ENCODE measurements at regions not wholly inside any gene's neighbourhood (a gene's known extent, or its start where the extent isn't known, plus 50 kb on each side); places are given as distances from the start of the nearest gene placed in this dataset.
"Not testable (repeated sequence)": the region's sequence is repeated elsewhere in the genome, so short reads cannot be mapped to it uniquely, and the experiment has no call there.

DNA sequence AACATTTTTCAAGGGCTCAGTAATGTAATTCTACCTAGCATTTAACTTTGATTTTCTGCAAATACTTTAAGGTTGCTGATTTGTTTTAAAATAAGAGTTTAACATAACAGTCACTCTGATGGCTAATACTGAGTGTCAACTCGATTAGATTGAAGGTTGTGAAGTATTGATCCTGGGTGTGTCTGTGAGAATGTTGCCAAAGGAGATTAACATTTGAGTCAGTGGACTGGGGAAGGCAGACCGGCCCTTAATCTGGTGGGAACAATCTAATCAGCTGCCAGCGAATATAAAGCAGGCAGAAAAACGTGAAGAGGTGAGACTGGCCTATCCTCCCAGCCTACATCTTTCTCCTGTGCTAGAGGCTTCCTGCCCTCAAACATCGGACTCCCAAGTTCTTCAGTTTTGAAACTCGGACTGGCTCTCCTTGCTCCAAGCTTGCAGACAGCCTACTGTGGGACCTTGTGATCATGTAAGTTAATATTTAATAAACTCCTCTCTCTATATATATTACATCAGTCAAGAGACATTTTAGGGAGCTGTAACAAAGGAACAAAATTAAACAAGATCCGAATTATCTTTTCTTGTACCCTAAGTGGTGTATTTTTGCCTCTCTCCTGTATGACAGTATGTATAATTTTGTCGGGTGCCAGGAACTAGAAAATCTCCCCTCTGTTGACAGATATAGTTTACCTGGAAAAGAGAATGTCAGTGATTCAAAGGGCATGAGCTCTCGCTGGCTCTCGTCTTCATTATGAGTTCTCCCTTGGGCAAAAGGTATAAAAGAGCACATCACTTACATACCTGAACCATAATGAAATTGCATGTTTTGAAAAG is 576.1 kb downstream of the LRRC70 start:
- ATAC-seq (no peak), DNase-seq (ENCODE audit: low spot score) (no peak)
- intact Hi-C loops (cut with DNase I): no loop called here

DNA sequence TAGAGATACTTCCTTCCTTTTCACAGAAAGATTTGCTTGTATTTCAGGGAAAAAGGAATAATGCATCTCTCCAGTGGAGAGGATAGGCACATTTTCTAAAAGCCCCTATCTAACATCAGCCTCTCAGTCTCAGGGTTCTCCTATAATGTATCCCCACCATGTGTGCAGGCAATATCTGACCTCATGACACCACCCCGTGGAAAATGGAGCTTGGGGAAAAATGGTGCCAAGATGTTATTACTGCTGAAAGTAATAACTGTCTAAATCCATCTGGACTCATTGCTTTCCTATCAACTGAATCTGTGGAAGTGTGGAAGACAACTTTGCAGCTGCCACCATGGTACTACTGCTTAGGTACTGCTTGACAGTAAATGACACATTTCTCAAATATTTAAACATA is 574.3 kb downstream of the LRRC70 start:
- intact Hi-C loops (cut with DNase I): no loop called here
- ATAC-seq (no peak), DNase-seq (ENCODE audit: low spot score) (no peak)

DNA sequence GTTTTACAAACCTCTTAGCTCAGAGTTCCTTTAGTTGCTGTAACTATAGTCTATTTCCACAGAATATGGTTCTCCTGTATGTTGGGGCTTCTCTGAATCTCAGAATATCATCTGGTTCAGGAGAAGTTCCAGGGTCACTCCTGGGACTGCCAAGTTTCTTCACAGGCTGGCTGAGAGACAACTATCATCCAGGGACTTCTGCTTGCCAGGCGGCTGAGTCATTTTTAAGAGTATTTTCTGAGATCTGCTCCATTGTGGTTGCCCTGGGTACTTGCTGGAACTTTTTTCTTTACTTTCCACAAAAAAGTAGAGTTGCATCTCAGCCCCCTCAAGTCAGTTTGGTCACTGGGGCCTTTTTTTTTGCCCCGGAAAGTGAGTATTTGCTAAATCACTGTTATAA is 566.5 kb downstream of the LRRC70 start:
- ATAC-seq: peak; percentile 70

DNA sequence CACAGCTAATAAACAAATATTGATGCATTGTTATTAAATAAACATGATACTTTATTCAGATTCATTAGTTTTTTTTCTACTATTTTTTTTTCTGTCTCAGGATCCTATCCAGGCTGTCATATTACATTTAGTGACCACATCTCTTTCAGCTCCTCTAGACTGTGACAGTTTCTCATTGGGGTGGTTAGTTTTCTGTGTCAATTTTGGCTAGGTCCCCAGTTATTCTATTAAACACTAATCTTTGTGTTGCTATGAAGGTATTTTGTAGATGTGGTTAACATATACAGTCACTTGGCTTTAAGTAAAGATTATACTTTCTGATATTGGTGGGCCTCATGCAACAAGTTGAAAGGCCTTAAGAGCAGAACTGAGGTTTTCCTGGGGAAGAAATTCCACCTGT is 563.0 kb downstream of the LRRC70 start:
- ATAC-seq (no peak), DNase-seq (ENCODE audit: low spot score) (no peak)
- intact Hi-C loops (cut with DNase I): no loop called here

More for the DNA sequence above, 566.5 kb downstream of the LRRC70 start:
- intact Hi-C loops (cut with DNase I): no loop called here
- DNase-seq (ENCODE audit: low spot score): no peak

DNA sequence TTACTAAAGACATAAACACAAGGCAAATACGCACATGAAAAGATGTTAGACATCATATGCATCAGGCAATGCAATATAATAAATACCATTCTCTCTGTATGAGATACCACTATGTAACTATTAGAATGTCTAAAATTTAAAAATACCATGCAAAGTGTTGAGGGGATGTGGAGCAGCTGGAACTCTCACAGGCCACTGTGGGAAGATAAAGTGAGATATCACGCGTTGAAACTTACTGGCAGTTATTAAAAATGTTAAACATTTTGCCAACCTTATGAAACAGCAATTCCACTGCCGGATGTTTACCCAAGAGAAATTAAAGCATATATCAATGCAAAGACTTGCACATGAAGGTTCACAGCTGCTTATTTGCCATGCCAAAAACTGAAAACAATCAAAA is 556.7 kb downstream of the LRRC70 start:
- intact Hi-C loops (cut with DNase I): loop anchor here (5.0 kb wide), 1 partner anchor 1218 kb away; no protein-coding TSS in a partner anchor
- ATAC-seq: no peak
- no peak for DNase-seq (ENCODE audit: low spot score)

DNA sequence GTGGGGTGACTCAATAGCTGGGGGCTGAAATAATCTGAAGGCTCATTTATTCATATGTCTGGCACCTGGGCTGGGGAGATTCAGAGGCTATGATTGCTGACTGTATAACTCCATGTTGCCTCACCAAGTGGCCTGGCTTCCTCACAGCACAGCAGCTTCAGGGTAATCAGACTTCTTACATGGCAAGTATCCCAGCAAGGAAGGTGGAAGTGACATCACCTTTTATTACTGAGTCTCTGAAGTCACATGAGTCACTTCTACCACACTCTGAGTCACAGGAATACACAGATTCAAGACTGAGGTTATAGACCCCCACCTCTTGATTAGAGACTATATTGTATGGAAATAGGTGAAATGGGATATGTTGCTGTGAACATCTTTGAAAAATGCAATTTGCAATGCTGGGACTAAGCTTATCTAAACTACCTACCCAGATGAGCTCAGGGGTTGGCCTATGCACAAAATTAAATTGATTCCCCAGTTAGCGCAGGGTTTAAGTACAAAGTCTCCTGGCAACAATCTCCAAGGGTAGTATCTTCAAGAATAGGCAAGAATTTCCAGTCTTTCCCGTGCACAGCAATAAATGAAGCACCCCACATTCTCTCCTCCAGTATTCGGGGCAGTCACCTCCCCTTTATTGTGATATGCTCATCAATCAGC is 553.1 kb downstream of the LRRC70 start:
- DNase-seq (ENCODE audit: low spot score) (no peak), ATAC-seq (no peak)
- intact Hi-C loops (cut with DNase I): no loop called here

DNA sequence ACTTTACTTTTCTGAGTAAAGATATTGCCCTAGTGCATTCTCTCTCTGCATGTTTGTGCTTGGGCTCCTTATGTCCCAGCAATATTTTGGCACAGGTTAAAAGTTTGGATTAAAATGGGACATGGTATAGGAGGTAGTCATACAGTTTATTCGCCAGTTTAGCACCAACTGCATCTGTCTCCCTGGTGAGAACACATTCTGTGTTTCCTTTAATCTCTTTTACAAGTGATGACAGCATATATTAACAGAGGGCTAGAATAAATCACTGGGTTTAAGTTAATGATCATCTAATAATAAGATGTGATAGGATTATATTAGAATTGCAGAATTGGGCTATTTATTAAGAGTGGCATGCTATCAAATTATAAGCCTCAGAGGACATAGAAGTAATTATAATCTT is 550.1 kb downstream of the LRRC70 start:
- no peak for ATAC-seq
- intact Hi-C loops (cut with DNase I): no loop called here
- no peak for DNase-seq (ENCODE audit: low spot score)

DNA sequence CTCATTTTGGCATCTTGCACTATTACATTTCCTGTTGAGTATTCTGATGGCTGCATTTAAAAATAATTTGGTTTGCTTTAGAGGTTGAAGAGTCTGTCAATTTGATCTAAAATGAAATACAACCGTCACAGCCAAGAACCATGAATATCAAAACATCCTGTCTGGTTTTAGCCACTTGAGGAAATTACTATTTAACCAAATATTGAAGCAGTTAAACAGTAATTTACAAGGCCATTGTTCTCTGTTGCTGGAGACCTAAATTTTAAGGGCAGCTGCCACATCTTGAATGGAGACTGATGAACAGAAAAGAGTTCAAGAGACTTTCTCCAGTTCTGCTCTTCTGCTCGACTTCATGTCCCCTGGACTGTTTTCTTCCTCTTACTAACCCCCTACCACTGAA is 549.4 kb downstream of the LRRC70 start:
- intact Hi-C loops (cut with DNase I): no loop called here
- ATAC-seq (no peak), DNase-seq (ENCODE audit: low spot score) (no peak)

DNA sequence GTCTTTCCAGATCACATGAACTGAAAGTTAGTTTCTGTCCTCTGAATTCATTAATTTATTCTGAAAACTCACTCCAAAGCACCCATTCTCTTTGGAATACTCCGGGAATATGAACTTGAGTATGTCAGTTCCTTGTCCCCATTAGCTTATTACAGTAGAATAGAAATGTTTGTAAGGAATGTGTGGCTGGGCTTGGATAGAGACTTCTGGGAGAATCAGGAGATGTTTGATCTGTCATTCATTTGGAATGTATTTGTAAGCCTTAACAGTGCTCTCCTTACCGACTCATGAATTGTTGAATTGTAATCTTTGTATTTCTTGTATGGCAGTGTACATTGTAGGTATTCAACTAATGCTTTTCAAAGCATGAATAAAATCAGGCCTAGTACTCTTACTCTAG is 548.4 kb downstream of the LRRC70 start:
- intact Hi-C loops (cut with DNase I): no loop called here
- ATAC-seq (no peak), DNase-seq (ENCODE audit: low spot score) (no peak)

DNA sequence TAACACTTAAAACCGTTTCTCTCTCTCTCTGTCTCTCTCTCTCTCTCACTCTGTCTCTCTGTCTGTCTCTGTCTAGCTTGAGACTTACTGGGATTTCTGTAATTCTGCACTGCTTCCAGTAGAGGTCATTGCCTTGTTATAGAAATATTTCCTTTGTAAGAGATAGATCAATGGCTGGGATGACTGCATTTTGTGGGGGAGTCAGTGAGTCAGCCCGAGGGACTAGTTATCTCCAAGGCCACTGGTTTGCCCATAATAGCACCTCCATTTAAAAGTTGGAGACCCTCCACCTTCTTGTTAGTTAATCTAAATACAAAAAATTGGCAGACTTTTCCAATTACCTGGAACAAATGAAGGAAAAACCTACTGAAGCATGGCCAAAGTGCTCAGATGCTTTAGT is 547.2 kb downstream of the LRRC70 start:
- DNase-seq (ENCODE audit: low spot score) (no peak), ATAC-seq (no peak)
- intact Hi-C loops (cut with DNase I): no loop called here

DNA sequence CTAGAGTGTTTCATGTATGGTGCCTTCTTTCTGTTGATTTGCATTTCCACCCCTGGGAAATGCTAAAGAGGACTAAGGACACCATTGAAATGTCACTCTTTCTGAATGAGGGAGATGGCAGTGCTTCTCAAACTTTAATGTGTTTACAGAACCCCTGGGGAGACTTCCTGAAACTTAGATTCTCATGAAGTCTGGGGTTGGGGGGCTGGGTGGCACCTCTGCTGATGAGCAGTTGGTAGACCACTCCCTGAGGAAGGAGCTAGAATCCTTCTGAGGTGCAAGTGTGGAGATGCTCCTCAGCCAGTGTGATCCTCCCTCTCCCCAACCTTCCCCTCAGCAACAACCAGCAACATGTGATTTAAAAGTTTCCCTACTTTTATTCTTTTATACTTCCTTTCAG is 546.8 kb downstream of the LRRC70 start:
- ATAC-seq (no peak), DNase-seq (ENCODE audit: low spot score) (no peak)
- intact Hi-C loops (cut with DNase I): no loop called here

DNA sequence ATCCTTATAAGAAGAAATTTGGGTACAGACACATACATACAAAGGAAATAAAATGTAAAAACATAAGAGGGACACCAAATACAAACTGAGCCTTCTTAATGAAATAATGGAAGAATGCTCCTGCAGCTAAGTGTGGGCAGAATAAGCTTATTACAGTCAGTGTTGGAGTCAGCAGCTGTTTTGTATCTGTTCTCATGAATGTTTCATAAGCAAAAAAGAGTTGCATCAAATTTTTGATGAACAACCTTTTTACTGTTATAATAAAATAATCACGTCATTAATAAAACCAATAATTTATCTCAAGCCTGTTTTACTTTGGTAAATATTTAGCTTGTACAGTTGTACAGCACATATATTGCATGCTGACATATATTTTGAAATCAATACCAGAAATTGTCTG is 545.6 kb downstream of the LRRC70 start:
- ATAC-seq: no peak
- intact Hi-C loops (cut with DNase I): no loop called here

DNA sequence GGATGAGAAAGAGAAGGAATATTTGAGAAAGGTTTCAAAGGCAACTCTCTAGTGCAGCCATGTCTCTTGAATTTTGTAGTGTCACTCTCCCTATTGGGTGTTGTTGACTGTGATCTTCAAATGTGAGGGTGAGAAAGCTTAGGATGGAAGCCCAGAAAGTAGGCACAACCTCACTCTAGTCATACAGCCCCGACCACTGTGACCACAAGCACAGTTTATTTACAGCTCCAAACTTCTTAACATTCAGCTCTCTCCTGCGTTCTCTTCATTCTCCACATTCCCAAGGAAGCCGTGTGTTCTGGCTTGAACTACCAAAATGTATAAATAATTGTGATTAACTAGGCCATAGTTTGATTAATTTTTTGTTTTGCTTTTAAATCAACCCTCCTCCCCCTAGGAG is 542.9 kb downstream of the LRRC70 start:
- intact Hi-C loops (cut with DNase I): no loop called here
- ATAC-seq: no peak
- DNase-seq (ENCODE audit: low spot score): no peak

More for the DNA sequence above, 545.6 kb downstream of the LRRC70 start:
- no peak for DNase-seq (ENCODE audit: low spot score)

DNA sequence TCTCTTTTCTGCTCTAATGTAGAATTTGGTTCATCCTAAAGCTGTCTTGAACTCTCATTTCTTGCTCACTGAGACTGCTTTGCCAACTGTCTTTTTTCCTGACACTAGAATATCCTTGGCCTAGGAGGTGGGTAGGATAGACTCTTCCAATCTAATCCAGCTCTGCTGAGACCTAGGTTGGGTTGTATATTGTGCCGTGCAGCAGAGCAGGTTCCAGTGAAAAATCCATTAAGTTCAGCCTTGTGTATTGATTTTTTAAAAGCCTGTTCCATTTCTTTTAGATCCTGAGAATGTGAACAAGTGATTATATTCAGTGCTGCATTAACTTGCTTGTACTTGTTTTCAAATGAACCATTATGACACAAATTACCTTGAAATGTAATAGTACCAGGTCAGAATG is 539.6 kb downstream of the LRRC70 start:
- no peak for DNase-seq (ENCODE audit: low spot score)
- ATAC-seq: no peak
- intact Hi-C loops (cut with DNase I): no loop called here

DNA sequence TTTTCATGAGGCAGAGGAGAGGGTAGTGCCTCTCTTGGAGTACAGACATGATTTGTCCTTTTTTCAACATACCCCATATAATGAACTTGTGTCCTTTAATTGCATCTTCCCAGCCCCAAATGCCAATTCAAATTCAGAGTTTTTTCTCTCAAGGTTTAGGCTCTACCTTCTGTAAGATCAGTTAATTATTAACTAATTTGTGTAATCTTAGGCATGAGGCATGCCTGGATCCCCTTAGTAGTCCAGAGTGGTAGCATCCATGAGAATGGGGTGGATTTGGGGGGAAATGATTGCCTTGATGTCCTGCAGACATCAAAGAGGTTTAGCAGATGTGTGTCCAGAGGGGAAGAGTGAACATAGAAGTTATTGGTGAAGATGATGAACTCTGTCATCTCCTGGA is 533.3 kb downstream of the LRRC70 start:
- ATAC-seq (no peak), DNase-seq (ENCODE audit: low spot score) (no peak)
- intact Hi-C loops (cut with DNase I): no loop called here

DNA sequence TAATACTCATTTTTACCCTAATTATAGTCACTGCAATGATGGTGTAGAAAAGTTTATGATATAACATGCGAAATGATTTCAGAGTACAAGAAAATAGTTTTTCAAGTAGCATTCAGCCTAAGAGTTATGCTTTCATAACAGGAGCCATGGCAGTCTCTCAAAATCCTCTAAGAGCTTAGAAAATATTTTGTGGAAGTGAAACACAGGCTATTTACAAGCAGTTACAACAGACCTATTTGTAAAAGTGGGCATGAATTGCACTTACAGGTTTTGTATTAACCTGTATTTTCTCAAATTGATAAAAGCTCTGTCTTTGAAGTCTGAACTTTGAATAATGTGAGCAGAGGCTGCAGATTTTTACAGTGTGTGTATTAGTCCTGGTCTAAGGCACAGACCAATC is 523.3 kb downstream of the LRRC70 start:
- ATAC-seq (no peak), DNase-seq (ENCODE audit: low spot score) (no peak)
- intact Hi-C loops (cut with DNase I): no loop called here

DNA sequence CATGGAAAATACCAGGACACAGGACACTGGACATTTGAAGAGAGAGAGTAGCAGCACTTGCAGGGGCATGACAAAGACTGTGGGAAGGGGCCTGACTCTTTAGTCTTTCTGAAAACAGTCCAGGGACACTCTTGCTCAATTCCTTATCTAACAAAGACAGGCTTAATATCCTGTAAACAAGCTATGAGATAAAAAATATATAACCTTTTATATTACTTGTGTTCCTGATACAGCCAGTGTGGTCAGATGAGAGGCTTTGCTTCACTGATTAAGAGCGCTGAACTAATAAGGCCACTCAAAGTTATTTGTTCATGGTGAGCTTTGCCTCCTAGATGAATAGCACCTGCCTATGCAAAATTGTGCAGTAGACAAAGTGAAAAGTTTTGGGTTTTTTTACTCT is 518.7 kb downstream of the LRRC70 start:
- DNase-seq (ENCODE audit: low spot score) (no peak), ATAC-seq (no peak)
- intact Hi-C loops (cut with DNase I): no loop called here

DNA sequence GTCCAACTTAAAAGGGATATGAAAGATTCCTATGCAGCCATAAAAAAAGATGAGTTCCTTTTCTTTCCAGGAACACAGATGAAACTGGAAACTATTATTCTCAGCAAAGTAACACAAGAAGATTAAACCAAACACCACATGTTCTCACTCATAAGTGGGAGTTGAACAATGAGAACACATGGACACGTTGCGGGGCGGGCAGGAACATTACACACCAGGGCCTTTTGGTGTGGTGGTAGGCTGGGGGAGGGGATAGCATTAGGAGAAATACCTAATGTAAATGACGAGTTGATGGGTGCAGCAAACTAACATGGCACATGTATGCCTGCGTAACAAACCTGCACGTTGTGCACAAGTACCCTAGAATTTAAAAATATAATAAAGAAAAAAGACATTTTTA is 516.1 kb downstream of the LRRC70 start:
- DNase-seq (ENCODE audit: low spot score): no peak
- ATAC-seq: no peak
- intact Hi-C loops (cut with DNase I): no loop called here

DNA sequence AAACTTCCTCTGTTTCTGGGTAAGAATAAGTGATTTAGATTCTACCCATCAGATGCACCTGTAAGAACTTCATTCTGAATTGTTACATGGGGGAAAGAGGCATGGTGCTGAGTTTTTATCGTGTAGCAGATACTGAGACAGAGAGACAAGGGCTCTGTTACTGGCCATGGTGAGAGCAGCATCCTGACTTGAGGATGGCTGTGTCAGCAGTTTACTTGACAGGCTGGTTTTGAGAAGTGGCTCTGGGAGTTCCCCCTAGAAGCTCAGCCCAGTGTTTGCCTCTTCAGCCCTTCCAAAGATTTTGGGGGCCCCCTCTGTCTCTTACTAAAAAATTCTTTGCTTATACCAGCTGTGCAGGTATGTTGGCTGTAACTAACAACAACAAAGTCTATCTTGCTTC is 510.5 kb downstream of the LRRC70 start:
- DNase-seq (ENCODE audit: low spot score): no peak
- ATAC-seq: no peak
- intact Hi-C loops (cut with DNase I): no loop called here

DNA sequence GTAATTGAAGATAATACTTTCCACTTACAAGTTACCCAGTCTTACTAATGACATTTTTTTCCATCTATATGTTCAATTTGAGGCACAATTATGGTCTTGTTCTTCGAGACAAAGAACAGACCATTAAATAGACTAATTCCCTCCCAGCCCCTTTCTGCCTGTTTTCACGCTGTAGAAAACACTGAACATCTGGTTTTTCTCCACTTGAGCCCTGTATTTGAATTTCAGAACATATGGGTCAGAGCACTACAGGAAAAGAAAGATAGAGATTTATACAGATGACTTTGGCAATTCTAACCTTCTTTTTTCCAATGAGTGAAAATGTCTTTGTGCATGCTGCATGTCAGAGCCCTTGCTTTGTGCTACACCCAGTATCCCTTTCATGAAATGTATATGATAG is 506.9 kb downstream of the LRRC70 start:
- ATAC-seq (no peak), DNase-seq (ENCODE audit: low spot score) (no peak)
- intact Hi-C loops (cut with DNase I): no loop called here

DNA sequence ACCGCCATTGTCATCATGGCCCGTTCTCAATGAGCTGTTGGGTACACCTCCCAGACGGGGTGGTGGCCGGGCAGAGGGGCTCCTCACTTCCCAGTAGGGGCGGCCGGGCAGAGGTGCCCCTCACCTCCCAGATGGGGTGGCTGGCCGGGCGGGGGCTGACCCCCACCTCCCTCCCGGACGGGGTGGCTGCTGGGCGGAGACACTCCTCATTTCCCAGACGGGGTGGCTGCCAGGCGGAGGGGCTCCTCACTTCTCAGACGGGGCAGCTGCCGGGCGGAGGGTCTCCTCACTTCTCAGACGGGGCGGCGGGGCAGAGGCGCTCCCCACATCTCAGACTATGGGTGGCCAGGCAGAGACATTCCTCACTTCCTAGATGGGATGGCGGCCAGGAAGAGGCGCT is 505.1 kb downstream of the LRRC70 start:
- DNase-seq (ENCODE audit: low spot score); ATAC-seq; intact Hi-C loops (cut with DNase I): not testable (repeated sequence)

Data from sciatic nerve (tissue), 2 donors.